ENCODE measurements at regions not wholly inside any gene's neighbourhood (a gene's known extent, or its start where the extent isn't known, plus 50 kb on each side); places are given as distances from the start of the nearest gene placed in this dataset.

GRCh38 chr6:21455071-21455470 lies 138.5 kb upstream of the SOX4 start:
- Histone ChIP-seq H3K27ac (no peak overlapping the region), H3K36me3 (no peaks in the 10 kb centered on the region), H3K4me1 (ENCODE audit: control insufficient read depth in 1 of 2, low read depth in 2 of 2) (no peaks in the 10 kb centered on the region), H3K4me3 (no peak overlapping the region), H3K27me3 (replicated peaks; ENCODE audit: insufficient read depth) (no peaks in the 10 kb centered on the region), H3K9me3 (no peaks in the 10 kb centered on the region)
- ATAC-seq (ENCODE audit: insufficient number of reproducible peaks, low FRiP score, low read depth) (no peak), DNase-seq (ENCODE audit: low spot score) (no peak)
- no peak for TF ChIP-seq CTCF (IDR thresholded peaks at IDR 0.05)

GRCh38 chr6:21457647-21458046 lies 135.9 kb upstream of the SOX4 start:
- no peak overlapping the region for H3K4me3 ChIP-seq
- no peaks in the 10 kb centered on the region for H3K36me3 ChIP-seq
- no peak for ATAC-seq (ENCODE audit: insufficient number of reproducible peaks, low FRiP score, low read depth)
- no peak overlapping the region for H3K27ac ChIP-seq
- no peaks in the 10 kb centered on the region for H3K27me3 ChIP-seq (replicated peaks; ENCODE audit: insufficient read depth)
- no peaks in the 10 kb centered on the region for H3K9me3 ChIP-seq
- no peak for DNase-seq (ENCODE audit: low spot score)
- H3K4me1 ChIP-seq (ENCODE audit: control insufficient read depth in 1 of 2, low read depth in 2 of 2) = no peaks in the 10 kb centered on the region
- TF ChIP-seq CTCF (IDR thresholded peaks at IDR 0.05) = no peak

- DNase-seq (ENCODE audit: low spot score) (no peak), ATAC-seq (ENCODE audit: insufficient number of reproducible peaks, low FRiP score, low read depth) (no peak)
- H3K36me3 ChIP-seq = no peaks in the 10 kb centered on the region
- no peaks in the 10 kb centered on the region for H3K4me1 ChIP-seq (ENCODE audit: control insufficient read depth in 1 of 2, low read depth in 2 of 2)
- H3K27ac ChIP-seq = no peak overlapping the region
- no peak overlapping the region for H3K4me3 ChIP-seq
- TF ChIP-seq CTCF (IDR thresholded peaks at IDR 0.05) = no peak
- H3K9me3 ChIP-seq = no peaks in the 10 kb centered on the region
- H3K27me3 ChIP-seq (replicated peaks; ENCODE audit: insufficient read depth) = no peaks in the 10 kb centered on the region
Observed at GRCh38 chr6:21459641-21460040, 133.9 kb upstream of the SOX4 start.

GRCh38 chr6:21461844-21462518 lies 131.6 kb upstream of the SOX4 start:
- Histone ChIP-seq H3K36me3 (no peaks in the 10 kb centered on the region), H3K4me1 (ENCODE audit: control insufficient read depth in 1 of 2, low read depth in 2 of 2) (no peaks in the 10 kb centered on the region), H3K27me3 (replicated peaks; ENCODE audit: insufficient read depth) (no peaks in the 10 kb centered on the region), H3K4me3 (no peak overlapping the region), H3K9me3 (no peaks in the 10 kb centered on the region), H3K27ac (no peak overlapping the region)
- TF ChIP-seq CTCF (IDR thresholded peaks at IDR 0.05) = no peak
- ATAC-seq (ENCODE audit: insufficient number of reproducible peaks, low FRiP score, low read depth) (no peak), DNase-seq (ENCODE audit: low spot score) (no peak)

GRCh38 chr6:21462519-21462852 lies 131.1 kb upstream of the SOX4 start:
- Histone ChIP-seq H3K27ac (no peak overlapping the region), H3K4me1 (ENCODE audit: control insufficient read depth in 1 of 2, low read depth in 2 of 2) (no peaks in the 10 kb centered on the region), H3K9me3 (no peaks in the 10 kb centered on the region), H3K27me3 (replicated peaks; ENCODE audit: insufficient read depth) (no peaks in the 10 kb centered on the region), H3K36me3 (no peaks in the 10 kb centered on the region), H3K4me3 (no peak overlapping the region)
- TF ChIP-seq CTCF (IDR thresholded peaks at IDR 0.05) = no peak
- no peak for DNase-seq (ENCODE audit: low spot score)
- ATAC-seq (ENCODE audit: insufficient number of reproducible peaks, low FRiP score, low read depth) = no peak

Measured in thoracic aorta (tissue), 2 donors.